ENCODE measurements at regions not wholly inside any gene's neighbourhood (a gene's known extent, or its start where the extent isn't known, plus 50 kb on each side); places are given as distances from the start of the nearest gene placed in this dataset.
A peak's percentile ranks its signal among the peaks of the same experiment; 100 is the strongest.

- TF ChIP-seq ZNF609 (CRISPR knock-in tag; IDR thresholded peaks at IDR 0.05; ENCODE audit: borderline replicate concordance), result no peak
- TF ChIP-seq RAD21 (CRISPR knock-in tag; conservative IDR thresholded peaks at IDR 0.05 in 1 of 2, IDR thresholded peaks at IDR 0.05 in 1 of 2), result peak; percentile 92 to 95
- no peak for TF ChIP-seq BRD9 (IDR thresholded peaks at IDR 0.05; ENCODE audit: low read depth, partially characterized antibody)
- no peak for TF ChIP-seq KDM1A (IDR thresholded peaks at IDR 0.05)
- no peak for TF ChIP-seq E2F3 (CRISPR knock-in tag; IDR thresholded peaks at IDR 0.05)
- TF ChIP-seq ZNF830 (CRISPR knock-in tag; IDR thresholded peaks at IDR 0.05), result no peak
- no peak for TF ChIP-seq ZNF639 (CRISPR knock-in tag; conservative IDR thresholded peaks at IDR 0.05 in 1 of 2, IDR thresholded peaks at IDR 0.05 in 1 of 2)
- no peak for TF ChIP-seq ZNF316 (IDR thresholded peaks at IDR 0.05)
- peak; percentile 65; the same call in 1 of the 2 replicates for TF ChIP-seq CREB3 (tag; conservative IDR thresholded peaks at IDR 0.05; ENCODE audit: low read depth)
- no peak for TF ChIP-seq BCLAF1 (IDR thresholded peaks at IDR 0.05; ENCODE audit: borderline replicate concordance in 1 of 2, control insufficient read depth in 1 of 2, low read depth in 2 of 2, low read length in 1 of 2)
- TF ChIP-seq KLF16 (IDR thresholded peaks at IDR 0.05), result no peak
- peak; percentile 80 for TF ChIP-seq ARID2 (IDR thresholded peaks at IDR 0.05)
- no peak for TF ChIP-seq BRF2 (IDR thresholded peaks at IDR 0.05; ENCODE audit: borderline replicate concordance, insufficient read depth, insufficient read length)
- no peak for TF ChIP-seq PPARD (CRISPR knock-in tag; IDR thresholded peaks at IDR 0.05)
- no peak for TF ChIP-seq DACH1 (IDR thresholded peaks at IDR 0.05; ENCODE audit: partially characterized antibody)
Measured at GRCh38 chr5:34522599-34523386, 133.3 kb upstream of the RAI14 start (continued).

Measured in K562 (cell line).